ENCODE measurements at regions not wholly inside any gene's neighbourhood (a gene's known extent, or its start where the extent isn't known, plus 50 kb on each side); places are given as distances from the start of the nearest gene placed in this dataset.

- TF ChIP-seq POLR2A (IDR thresholded peaks at IDR 0.05; ENCODE audit: extremely low read depth, insufficient read length) (no peak), CTCF (IDR thresholded peaks at IDR 0.05; ENCODE audit: low read depth, low read length) (no peak), MAX (IDR thresholded peaks at IDR 0.05; ENCODE audit: low read depth, low read length) (no peak), MYC (IDR thresholded peaks at IDR 0.05; ENCODE audit: low read depth, low read length) (no peak)
Observed at GRCh38 chr6:21429291-21429690, 164.3 kb upstream of the SOX4 start.
